ENCODE measurements at regions not wholly inside any gene's neighbourhood (a gene's known extent, or its start where the extent isn't known, plus 50 kb on each side); places are given as distances from the start of the nearest gene placed in this dataset.

- Histone ChIP-seq H3K4me1 (ENCODE audit: control insufficient read depth in 1 of 2, insufficient read depth in 2 of 2, low read depth in 1 of 2, low read length in 1 of 2) (no peaks in the 10 kb centered on the region), H4K20me1 (ENCODE audit: insufficient read depth) (no peaks in the 10 kb centered on the region), H2AFZ (ENCODE audit: low read depth) (no peak overlapping the region), H3K9me2 (no peaks in the 10 kb centered on the region), H3F3A (replicated peaks; ENCODE audit: insufficient read depth) (no peaks in the 10 kb centered on the region), H3K4me2 (no peak overlapping the region), H3K36me3 (replicated peaks in 1 of 2; ENCODE audit: control insufficient read depth in 1 of 2, insufficient read depth in 2 of 2, low read length in 1 of 2) (no peaks in the 10 kb centered on the region), H3K27ac (ENCODE audit: low read depth in 2 of 2, low read length in 1 of 2) (no peak overlapping the region), H3K9ac (no peak overlapping the region), H3K9me3 (no peaks in the 10 kb centered on the region), H3K27me3 (ENCODE audit: insufficient read depth) (no peaks in the 10 kb centered on the region), H3K4me3 (ENCODE audit: low read depth in 2 of 2, low read length in 1 of 2) (no peak overlapping the region), H3K79me2 (ENCODE audit: insufficient read depth) (no peaks in the 10 kb centered on the region)
- ChIA-PET CTCF (no interaction called here), POLR2A (no interaction called here)
- TF ChIP-seq, protein P1, sequence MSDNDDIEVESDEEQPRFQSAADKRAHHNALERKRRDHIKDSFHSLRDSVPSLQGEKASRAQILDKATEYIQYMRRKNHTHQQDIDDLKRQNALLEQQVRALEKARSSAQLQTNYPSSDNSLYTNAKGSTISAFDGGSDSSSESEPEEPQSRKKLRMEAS (IDR thresholded peaks at IDR 0.05; ENCODE audit: low read depth): no peak
- TF ChIP-seq EZH2phosphoT487 (IDR thresholded peaks at IDR 0.05; ENCODE audit: borderline replicate concordance, low read depth): no peak
- 1% methylated on average over 3 of the region's 3 CpGs for WGBS (ENCODE audit: low lambda C conversion rate)
- no peak for DNase-seq
These were observed 80.8 kb upstream of the CLNK start for GRCh38 chr4:10765386-10765785.

DNA sequence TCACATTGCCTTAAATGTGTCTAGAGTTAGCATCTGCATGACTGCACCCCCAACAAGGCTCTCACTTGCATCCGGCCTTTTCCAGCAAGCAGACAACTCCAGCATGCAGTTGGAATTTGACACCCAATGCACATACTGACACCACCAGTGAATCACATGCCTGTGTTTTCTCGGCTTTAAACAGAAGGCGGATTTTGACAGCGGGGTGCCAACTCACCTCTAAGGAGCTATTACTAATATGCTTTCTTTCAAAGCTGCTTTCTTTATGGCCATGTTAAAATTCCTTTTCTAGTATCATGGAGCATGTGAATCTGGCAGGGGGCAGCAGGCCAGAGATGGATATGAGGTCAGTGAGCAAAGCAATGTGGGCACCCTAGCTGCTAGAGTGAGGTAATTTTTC is 78.0 kb upstream of the CLNK start:
- Histone ChIP-seq H2AFZ (ENCODE audit: low read depth) (no peak overlapping the region), H3K9me2 (no peaks in the 10 kb centered on the region), H3K9ac (no peak overlapping the region), H3K27ac (ENCODE audit: low read depth in 2 of 2, low read length in 1 of 2) (no peak overlapping the region), H3K9me3 (no peaks in the 10 kb centered on the region), H3K4me3 (ENCODE audit: low read depth in 2 of 2, low read length in 1 of 2) (no peak overlapping the region; a peak in 1 of 4 replicates), H3K79me2 (ENCODE audit: insufficient read depth) (no peaks in the 10 kb centered on the region), H3F3A (replicated peaks; ENCODE audit: insufficient read depth) (no peaks in the 10 kb centered on the region), H3K4me1 (ENCODE audit: control insufficient read depth in 1 of 2, insufficient read depth in 2 of 2, low read depth in 1 of 2, low read length in 1 of 2) (no peaks in the 10 kb centered on the region), H3K36me3 (replicated peaks in 1 of 2; ENCODE audit: control insufficient read depth in 1 of 2, insufficient read depth in 2 of 2, low read length in 1 of 2) (no peaks in the 10 kb centered on the region), H3K4me2 (no peak overlapping the region), H4K20me1 (ENCODE audit: insufficient read depth) (no peaks in the 10 kb centered on the region), H3K27me3 (ENCODE audit: insufficient read depth) (no peaks in the 10 kb centered on the region)
- TF ChIP-seq GABPA (IDR thresholded peaks at IDR 0.05; ENCODE audit: low read depth) (no peak), TAF1 (IDR thresholded peaks at IDR 0.05; ENCODE audit: borderline replicate concordance, low read depth, low read length) (no peak), TEAD4 (IDR thresholded peaks at IDR 0.05; ENCODE audit: borderline replicate concordance, insufficient read depth) (no peak), MEF2A (IDR thresholded peaks at IDR 0.05; ENCODE audit: borderline replicate concordance, low read depth) (no peak), FOSL2 (IDR thresholded peaks at IDR 0.05; ENCODE audit: borderline replicate concordance, low read depth) (no peak), POLR2AphosphoS5 (IDR thresholded peaks at IDR 0.05; ENCODE audit: low read depth, low read length) (no peak), MXI1 (IDR thresholded peaks at IDR 0.05; ENCODE audit: low read depth, low read length) (no peak), SIN3A (IDR thresholded peaks at IDR 0.05; ENCODE audit: borderline replicate concordance, low read depth, low read length) (no peak), NFIC (IDR thresholded peaks at IDR 0.05; ENCODE audit: borderline replicate concordance) (no peak), IRF3 (IDR thresholded peaks at IDR 0.05; ENCODE audit: low read depth, low read length) (no peak), YY1 (IDR thresholded peaks at IDR 0.05; ENCODE audit: low read depth) (no peak)
- TF ChIP-seq, protein P1 (IDR thresholded peaks at IDR 0.05; ENCODE audit: low read depth): no peak
- TF ChIP-seq, protein P2, sequence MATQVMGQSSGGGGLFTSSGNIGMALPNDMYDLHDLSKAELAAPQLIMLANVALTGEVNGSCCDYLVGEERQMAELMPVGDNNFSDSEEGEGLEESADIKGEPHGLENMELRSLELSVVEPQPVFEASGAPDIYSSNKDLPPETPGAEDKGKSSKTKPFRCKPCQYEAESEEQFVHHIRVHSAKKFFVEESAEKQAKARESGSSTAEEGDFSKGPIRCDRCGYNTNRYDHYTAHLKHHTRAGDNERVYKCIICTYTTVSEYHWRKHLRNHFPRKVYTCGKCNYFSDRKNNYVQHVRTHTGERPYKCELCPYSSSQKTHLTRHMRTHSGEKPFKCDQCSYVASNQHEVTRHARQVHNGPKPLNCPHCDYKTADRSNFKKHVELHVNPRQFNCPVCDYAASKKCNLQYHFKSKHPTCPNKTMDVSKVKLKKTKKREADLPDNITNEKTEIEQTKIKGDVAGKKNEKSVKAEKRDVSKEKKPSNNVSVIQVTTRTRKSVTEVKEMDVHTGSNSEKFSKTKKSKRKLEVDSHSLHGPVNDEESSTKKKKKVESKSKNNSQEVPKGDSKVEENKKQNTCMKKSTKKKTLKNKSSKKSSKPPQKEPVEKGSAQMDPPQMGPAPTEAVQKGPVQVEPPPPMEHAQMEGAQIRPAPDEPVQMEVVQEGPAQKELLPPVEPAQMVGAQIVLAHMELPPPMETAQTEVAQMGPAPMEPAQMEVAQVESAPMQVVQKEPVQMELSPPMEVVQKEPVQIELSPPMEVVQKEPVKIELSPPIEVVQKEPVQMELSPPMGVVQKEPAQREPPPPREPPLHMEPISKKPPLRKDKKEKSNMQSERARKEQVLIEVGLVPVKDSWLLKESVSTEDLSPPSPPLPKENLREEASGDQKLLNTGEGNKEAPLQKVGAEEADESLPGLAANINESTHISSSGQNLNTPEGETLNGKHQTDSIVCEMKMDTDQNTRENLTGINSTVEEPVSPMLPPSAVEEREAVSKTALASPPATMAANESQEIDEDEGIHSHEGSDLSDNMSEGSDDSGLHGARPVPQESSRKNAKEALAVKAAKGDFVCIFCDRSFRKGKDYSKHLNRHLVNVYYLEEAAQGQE (IDR thresholded peaks at IDR 0.05; ENCODE audit: low read depth, low read length): no peak
- TF ChIP-seq, protein P3, sequence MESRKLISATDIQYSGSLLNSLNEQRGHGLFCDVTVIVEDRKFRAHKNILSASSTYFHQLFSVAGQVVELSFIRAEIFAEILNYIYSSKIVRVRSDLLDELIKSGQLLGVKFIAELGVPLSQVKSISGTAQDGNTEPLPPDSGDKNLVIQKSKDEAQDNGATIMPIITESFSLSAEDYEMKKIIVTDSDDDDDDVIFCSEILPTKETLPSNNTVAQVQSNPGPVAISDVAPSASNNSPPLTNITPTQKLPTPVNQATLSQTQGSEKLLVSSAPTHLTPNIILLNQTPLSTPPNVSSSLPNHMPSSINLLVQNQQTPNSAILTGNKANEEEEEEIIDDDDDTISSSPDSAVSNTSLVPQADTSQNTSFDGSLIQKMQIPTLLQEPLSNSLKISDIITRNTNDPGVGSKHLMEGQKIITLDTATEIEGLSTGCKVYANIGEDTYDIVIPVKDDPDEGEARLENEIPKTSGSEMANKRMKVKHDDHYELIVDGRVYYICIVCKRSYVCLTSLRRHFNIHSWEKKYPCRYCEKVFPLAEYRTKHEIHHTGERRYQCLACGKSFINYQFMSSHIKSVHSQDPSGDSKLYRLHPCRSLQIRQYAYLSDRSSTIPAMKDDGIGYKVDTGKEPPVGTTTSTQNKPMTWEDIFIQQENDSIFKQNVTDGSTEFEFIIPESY (IDR thresholded peaks at IDR 0.05; ENCODE audit: borderline replicate concordance, low read depth): no peak
- POLR2A ChIA-PET: no interaction called here
- WGBS (ENCODE audit: low lambda C conversion rate): 8% methylated on average over 4 of the region's 4 CpGs
- CTCF ChIA-PET: no interaction called here
- DNase-seq: no peak

Measured in SK-N-SH (cell line).